ENCODE measurements at regions not wholly inside any gene's neighbourhood (a gene's known extent, or its start where the extent isn't known, plus 50 kb on each side); places are given as distances from the start of the nearest gene placed in this dataset.

DNA sequence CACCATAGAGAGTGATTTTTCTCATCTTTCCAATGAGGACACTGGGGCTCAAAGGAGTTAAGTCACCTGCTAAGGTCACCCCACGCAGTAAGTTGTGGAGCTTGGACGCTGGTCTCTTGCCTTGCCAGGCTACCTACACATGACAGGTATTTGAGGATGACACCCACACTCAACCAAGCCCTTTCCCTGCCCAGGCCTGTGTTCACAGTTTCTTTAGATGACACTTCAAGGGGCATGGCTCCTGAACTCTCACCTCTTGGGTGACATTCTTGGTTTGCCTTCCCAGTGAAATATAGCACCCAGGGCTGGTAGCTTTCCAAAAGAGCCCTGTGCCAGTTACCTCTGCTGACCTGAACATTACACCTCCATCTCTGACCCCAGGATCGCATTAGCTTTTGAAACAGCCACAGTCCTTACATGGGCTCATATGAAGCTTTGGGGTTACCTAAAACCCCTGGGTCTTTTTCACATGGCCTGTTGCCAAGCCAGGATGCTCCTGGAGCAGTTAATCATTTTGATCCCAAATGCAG lies 148.0 kb downstream of the RPLP1 start:
- Mint-ChIP-seq H3K27me3 (ENCODE audit: low read depth in 2 of 2) (peaks cover 36% of the 10 kb centered on the region in 2 donors), H3K4me1 (peaks cover under 1 to 11% of the 10 kb centered on the region in 2 donors), H3K9me3 (no peaks in the 10 kb centered on the region), H3K27ac (no peak overlapping the region), H3K4me3 (no peak overlapping the region), H3K36me3 (no peaks in the 10 kb centered on the region)
- Histone ChIP-seq H3K27ac (ENCODE audit: low read length) (no peak overlapping the region), H3K4me3 (ENCODE audit: low read length) (no peak overlapping the region), H3K4me1 (ENCODE audit: control insufficient read depth, insufficient read depth, low read length) (peaks cover 8% of the 10 kb centered on the region), H3K27me3 (ENCODE audit: control insufficient read depth, insufficient read depth, low read length) (peaks cover 5% of the 10 kb centered on the region), H3K9me3 (ENCODE audit: control insufficient read depth, insufficient read depth, low read length) (no peaks in the 10 kb centered on the region), H3K36me3 (ENCODE audit: control insufficient read depth, insufficient read depth, low read length) (no peaks in the 10 kb centered on the region)
- DNase-seq: no peak
- no peak for TF ChIP-seq CTCF (IDR thresholded peaks at IDR 0.05)
- ATAC-seq: no peak
- WGBS (ENCODE audit: insufficient coverage): 97% methylated on average over 3 of the region's 3 CpGs
- intact Hi-C loops (cut with micrococcal nuclease): no loop called here

- TF ChIP-seq CTCF (IDR thresholded peaks at IDR 0.05): no peak
- Mint-ChIP-seq H3K36me3 (no peaks in the 10 kb centered on the region), H3K9me3 (no peaks in the 10 kb centered on the region), H3K27ac (no peak overlapping the region), H3K4me1 (peaks cover 10 to 20% of the 10 kb centered on the region in 2 donors), H3K27me3 (ENCODE audit: low read depth in 2 of 2) (peaks cover 28 to 32% of the 10 kb centered on the region in 2 donors), H3K4me3 (no peak overlapping the region)
- DNase-seq: no peak
- WGBS (ENCODE audit: insufficient coverage): 91% methylated on average over 7 of the region's 7 CpGs
- intact Hi-C loops (cut with micrococcal nuclease): no loop called here
- no peaks in the 10 kb centered on the region for H3K9me3 ChIP-seq (ENCODE audit: control insufficient read depth, insufficient read depth, low read length)
- H3K27ac ChIP-seq (ENCODE audit: low read length): no peak overlapping the region
- peaks cover 5% of the 10 kb centered on the region for H3K27me3 ChIP-seq (ENCODE audit: control insufficient read depth, insufficient read depth, low read length)
- no peak overlapping the region for H3K4me3 ChIP-seq (ENCODE audit: low read length)
- H3K4me1 ChIP-seq (ENCODE audit: control insufficient read depth, insufficient read depth, low read length): peaks cover 11% of the 10 kb centered on the region
- ATAC-seq: no peak
- H3K36me3 ChIP-seq (ENCODE audit: control insufficient read depth, insufficient read depth, low read length): no peaks in the 10 kb centered on the region
Measured at GRCh38 chr15:69601711-69602504, 149.3 kb downstream of the RPLP1 start.

- no peak overlapping the region for H3K27ac Mint-ChIP-seq
- peaks cover 25 to 30% of the 10 kb centered on the region in 2 donors for H3K27me3 Mint-ChIP-seq (ENCODE audit: low read depth in 2 of 2)
- intact Hi-C loops (cut with micrococcal nuclease): no loop called here
- peaks cover 11% of the 10 kb centered on the region for H3K4me1 ChIP-seq (ENCODE audit: control insufficient read depth, insufficient read depth, low read length)
- ATAC-seq (no peak), DNase-seq (no peak)
- no peak overlapping the region for H3K4me3 ChIP-seq (ENCODE audit: low read length)
- H3K4me1 Mint-ChIP-seq: peaks cover 10 to 20% of the 10 kb centered on the region in 2 donors
- peaks cover 5% of the 10 kb centered on the region for H3K27me3 ChIP-seq (ENCODE audit: control insufficient read depth, insufficient read depth, low read length)
- no peaks in the 10 kb centered on the region for H3K36me3 ChIP-seq (ENCODE audit: control insufficient read depth, insufficient read depth, low read length)
- H3K9me3 Mint-ChIP-seq: no peaks in the 10 kb centered on the region
- no peak for TF ChIP-seq CTCF (IDR thresholded peaks at IDR 0.05)
- no peaks in the 10 kb centered on the region for H3K9me3 ChIP-seq (ENCODE audit: control insufficient read depth, insufficient read depth, low read length)
- H3K4me3 Mint-ChIP-seq: no peak overlapping the region
- no peak overlapping the region for H3K27ac ChIP-seq (ENCODE audit: low read length)
- 78% methylated on average over 4 of the region's 4 CpGs for WGBS (ENCODE audit: insufficient coverage)
- H3K36me3 Mint-ChIP-seq: no peaks in the 10 kb centered on the region
Measured at GRCh38 chr15:69602921-69603320, 150.3 kb downstream of the RPLP1 start.
